ENCODE measurements at regions not wholly inside any gene's neighbourhood (a gene's known extent, or its start where the extent isn't known, plus 50 kb on each side); places are given as distances from the start of the nearest gene placed in this dataset.
"Not testable (repeated sequence)": the region's sequence is repeated elsewhere in the genome, so short reads cannot be mapped to it uniquely, and the experiment has no call there.

DNA sequence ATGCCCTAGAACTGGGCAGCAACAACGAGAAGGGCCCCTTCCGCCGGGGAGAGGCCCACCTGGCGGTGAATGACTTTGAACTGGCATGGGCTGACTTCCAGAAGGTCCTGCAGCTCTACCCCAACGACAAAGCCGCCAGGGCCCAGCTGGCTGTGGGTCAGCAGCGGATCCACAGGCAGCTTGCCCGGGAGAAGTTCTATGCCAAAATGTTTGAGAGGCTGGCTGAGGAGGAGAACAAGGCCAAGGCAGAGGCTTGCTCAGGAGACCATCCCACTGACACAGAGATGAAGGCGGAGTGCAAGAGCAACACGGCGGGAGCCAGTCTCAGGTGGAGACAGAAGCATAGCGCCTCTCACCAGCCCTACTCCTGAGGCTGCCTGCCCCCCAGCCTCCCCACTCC, 276.6 kb downstream of the SPATA31A1 start:
- TF ChIP-seq, protein P1, sequence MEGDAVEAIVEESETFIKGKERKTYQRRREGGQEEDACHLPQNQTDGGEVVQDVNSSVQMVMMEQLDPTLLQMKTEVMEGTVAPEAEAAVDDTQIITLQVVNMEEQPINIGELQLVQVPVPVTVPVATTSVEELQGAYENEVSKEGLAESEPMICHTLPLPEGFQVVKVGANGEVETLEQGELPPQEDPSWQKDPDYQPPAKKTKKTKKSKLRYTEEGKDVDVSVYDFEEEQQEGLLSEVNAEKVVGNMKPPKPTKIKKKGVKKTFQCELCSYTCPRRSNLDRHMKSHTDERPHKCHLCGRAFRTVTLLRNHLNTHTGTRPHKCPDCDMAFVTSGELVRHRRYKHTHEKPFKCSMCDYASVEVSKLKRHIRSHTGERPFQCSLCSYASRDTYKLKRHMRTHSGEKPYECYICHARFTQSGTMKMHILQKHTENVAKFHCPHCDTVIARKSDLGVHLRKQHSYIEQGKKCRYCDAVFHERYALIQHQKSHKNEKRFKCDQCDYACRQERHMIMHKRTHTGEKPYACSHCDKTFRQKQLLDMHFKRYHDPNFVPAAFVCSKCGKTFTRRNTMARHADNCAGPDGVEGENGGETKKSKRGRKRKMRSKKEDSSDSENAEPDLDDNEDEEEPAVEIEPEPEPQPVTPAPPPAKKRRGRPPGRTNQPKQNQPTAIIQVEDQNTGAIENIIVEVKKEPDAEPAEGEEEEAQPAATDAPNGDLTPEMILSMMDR (IDR thresholded peaks at IDR 0.05; ENCODE audit: low read length) = not testable (repeated sequence)
- not testable (repeated sequence) for TF ChIP-seq EZH2 (optimal IDR thresholded peaks at IDR 0.05; ENCODE audit: low read depth, low read length); EZH2phosphoT487 (IDR thresholded peaks at IDR 0.05; ENCODE audit: low read length)
